Endothelial cell of umbilical vein (primary cell): ENCODE measurements at regions not wholly inside any gene's neighbourhood (a gene's known extent, or its start where the extent isn't known, plus 50 kb on each side); places are given as distances from the start of the nearest gene placed in this dataset.

Source experiments
- POLR2A ChIP-seq: IDR thresholded peaks from 2 replicates; pipeline ENCODE4 v1.6.1; 2012; ENCODE audit warnings: low read depth, mild to moderate bottlenecking, control low read depth, low read length
- TF ChIP-seq, protein P1 (sequence below), 2 donors: IDR thresholded peaks; 1 replicate in 1 of 2; 2 replicates in 1 of 2; pipeline ENCODE4 v1.5.1; 2011; ENCODE audit warnings: low read length in 2 of 2, mild to moderate bottlenecking in 2 of 2, moderate library complexity in 2 of 2, control low read depth in 1 of 2, inconsistent platforms in 1 of 2, low read depth in 1 of 2; ENCODE audit not compliant: insufficient read depth in 1 of 2; ENCODE audit errors: extremely low read depth in 1 of 2

DNA sequence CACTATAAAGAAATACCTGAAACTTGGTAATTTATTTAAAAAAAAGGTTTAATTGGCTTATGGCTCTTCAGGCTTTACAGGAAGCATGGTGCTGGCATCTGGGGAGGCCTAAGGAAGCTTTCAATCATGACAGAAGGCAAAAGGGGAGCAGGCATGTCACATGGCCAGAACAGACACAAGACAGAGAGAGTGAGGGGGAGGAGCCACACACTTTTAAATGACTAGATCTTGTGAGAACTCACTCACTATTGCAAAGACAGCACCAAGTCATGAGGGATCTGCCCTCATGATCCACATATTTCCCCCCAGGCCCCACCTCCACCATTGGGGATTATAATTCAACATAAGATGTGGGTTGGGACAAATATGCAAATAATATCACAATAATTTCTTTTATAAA, 355.6 kb downstream of the DAD1 start:
- TF ChIP-seq, protein P1, sequence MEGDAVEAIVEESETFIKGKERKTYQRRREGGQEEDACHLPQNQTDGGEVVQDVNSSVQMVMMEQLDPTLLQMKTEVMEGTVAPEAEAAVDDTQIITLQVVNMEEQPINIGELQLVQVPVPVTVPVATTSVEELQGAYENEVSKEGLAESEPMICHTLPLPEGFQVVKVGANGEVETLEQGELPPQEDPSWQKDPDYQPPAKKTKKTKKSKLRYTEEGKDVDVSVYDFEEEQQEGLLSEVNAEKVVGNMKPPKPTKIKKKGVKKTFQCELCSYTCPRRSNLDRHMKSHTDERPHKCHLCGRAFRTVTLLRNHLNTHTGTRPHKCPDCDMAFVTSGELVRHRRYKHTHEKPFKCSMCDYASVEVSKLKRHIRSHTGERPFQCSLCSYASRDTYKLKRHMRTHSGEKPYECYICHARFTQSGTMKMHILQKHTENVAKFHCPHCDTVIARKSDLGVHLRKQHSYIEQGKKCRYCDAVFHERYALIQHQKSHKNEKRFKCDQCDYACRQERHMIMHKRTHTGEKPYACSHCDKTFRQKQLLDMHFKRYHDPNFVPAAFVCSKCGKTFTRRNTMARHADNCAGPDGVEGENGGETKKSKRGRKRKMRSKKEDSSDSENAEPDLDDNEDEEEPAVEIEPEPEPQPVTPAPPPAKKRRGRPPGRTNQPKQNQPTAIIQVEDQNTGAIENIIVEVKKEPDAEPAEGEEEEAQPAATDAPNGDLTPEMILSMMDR (IDR thresholded peaks at IDR 0.05; ENCODE audit: extremely low read depth in 1 of 2, insufficient read depth in 1 of 2, low read depth in 1 of 2, low read length in 2 of 2), result no peak
- no peak for TF ChIP-seq POLR2A
